ENCODE measurements at regions not wholly inside any gene's neighbourhood (a gene's known extent, or its start where the extent isn't known, plus 50 kb on each side); places are given as distances from the start of the nearest gene placed in this dataset.

- intact Hi-C loops (cut with DNase I): no loop called here
- DNase-seq (ENCODE audit: low spot score): peak; percentile 62
Observed at GRCh38 chr5:2177244-2177643, 294.5 kb upstream of the IRX4 start.

DNA sequence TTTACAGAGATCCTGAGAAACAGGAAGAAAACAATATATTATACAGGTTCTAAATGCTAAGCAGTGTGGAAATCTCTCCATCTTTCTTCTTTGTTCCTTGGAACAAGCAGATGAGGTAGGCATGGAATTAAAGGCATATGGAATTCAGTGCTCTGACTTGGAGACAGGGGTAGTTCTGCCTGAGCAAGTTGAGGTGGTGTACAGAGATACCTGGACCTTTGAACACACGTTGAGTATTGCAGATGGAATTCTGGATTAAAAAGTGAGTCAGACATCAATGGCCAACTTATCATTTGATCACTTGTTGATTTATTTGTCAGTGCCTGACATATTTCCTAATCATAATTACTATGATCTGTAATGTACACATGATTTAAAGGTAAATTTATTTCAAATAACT lies 293.9 kb upstream of the IRX4 start:
- no peak for DNase-seq (ENCODE audit: low spot score)
- intact Hi-C loops (cut with DNase I): no loop called here

DNA sequence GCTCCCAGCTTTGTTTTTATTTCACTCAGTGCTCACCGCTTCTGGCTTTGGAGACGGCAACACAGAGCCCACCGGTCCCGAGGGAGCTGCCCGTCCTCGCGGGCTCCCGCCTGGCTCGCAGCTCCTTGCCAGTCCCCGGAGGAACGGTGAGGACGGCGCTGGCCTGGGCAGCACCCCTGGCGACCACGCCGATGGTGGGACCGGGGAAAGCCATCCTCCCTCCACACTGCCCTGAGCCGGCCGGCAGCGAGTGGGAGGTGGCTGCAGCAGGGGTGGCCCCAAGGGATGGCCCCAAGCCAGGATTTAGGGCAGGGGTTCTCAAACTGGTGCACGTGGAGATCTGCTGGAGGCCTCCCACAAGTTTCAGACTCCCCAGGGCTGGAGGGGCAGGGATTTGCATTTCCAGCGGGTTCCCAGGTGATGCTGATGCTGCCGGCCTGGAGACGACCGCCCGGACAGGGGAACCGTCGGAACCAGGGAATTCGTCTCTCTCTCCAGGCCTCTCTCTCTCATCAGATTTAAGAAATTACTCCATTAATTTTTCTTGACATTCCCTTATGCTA lies 293.2 kb upstream of the IRX4 start:
- intact Hi-C loops (cut with DNase I): no loop called here
- peak; percentile 57 for DNase-seq (ENCODE audit: low spot score)

DNA sequence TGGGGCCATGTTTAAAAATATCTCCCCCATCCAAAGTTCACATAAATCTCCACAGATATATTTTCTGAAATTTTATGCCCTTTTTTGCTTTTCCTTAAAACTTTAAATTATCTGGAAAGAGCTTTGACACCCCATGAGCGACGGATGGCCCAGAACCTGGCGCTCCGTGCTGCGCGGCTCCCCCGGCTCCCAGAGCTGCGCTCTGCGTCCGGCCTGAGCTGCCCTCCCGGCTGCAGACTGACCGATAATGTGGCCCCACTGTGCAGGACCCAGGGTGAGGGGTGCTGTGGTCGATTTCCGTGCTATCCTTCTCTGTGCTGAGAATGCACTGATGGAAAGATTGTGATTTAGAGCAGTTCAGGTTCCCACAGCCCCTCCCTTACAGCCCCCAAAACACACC lies 292.3 kb upstream of the IRX4 start:
- intact Hi-C loops (cut with DNase I): no loop called here

GRCh38 chr5:2174538-2174937 lies 291.8 kb upstream of the IRX4 start:
- peak; percentile 35 for DNase-seq (ENCODE audit: low spot score)

More for the DNA sequence above, 292.3 kb upstream of the IRX4 start:
- peak; percentile 31 for DNase-seq (ENCODE audit: low spot score)

GRCh38 chr5:2173151-2173834 lies 290.6 kb upstream of the IRX4 start:
- intact Hi-C loops (cut with DNase I): no loop called here

More at GRCh38 chr5:2174538-2174937, 291.8 kb upstream of the IRX4 start:
- intact Hi-C loops (cut with DNase I): no loop called here

DNA sequence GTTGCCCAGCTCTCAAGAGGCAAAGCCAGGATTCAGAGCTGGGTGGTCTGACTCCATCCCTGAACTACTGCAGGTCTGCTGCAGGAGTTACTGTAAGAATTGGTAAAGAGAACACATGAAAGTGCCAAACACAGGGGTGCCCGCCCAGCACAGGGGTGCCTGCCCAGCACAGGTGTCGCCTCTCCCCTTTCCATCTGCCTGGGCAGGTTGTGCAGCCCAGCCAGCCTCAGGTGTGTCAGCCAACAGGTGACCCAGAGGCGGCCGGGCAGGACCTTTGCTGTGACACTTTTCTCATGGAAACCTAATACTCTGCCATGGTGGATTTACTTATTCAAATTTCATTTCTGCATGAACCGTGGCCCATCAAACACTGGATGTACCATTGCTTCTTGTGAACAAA lies 289.7 kb upstream of the IRX4 start:
- intact Hi-C loops (cut with DNase I): no loop called here
- peak; percentile 38 for DNase-seq (ENCODE audit: low spot score)

More at GRCh38 chr5:2173151-2173834, 290.6 kb upstream of the IRX4 start:
- DNase-seq (ENCODE audit: low spot score): peak; percentile 26

GRCh38 chr5:2170761-2171160 lies 288.0 kb upstream of the IRX4 start:
- peak; percentile 27 for DNase-seq (ENCODE audit: low spot score)

DNA sequence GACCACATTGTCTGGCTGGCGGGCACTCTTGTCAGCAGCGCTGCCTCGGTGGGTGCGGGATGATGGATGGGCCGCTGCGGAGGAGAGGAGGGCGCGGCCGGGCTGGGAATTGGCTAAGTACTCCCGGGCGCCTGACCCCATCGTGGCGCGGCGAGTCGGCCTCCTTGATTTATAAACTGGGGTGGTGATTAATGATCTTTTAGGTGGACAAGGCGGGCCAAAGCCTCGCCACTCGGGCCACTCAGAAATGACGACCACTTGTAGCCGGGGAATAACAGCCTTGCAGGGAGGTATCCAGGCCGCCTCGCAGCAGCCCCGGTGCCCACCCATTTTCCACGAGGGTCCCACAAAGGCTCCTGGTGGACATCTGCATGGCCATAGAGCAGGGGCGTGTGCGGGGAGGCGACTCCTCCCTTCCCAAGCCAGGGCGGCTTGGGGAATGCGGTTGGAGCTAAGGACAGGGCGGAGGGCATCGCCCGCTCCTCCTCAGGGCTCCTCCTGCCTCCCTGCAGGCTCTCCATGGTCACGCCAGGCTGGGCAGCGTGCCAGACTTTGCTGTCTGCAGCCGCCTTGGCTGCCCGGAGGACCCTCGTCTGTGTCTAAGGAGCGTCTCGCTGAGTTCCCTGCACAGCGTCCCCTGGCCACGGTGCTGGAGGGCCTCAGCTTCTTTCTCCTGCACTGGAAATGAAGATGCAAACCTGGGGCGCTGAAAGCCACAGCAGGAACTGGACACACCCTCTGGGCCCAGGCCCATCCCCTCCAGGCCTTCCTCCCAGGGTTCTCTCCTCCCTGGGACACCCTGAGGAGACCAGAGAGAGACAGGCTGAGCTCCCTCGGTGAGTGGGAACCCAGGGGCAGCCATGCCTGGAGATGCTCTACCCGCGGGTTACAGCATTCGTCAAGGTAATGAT lies 287.4 kb upstream of the IRX4 start:
- intact Hi-C loops (cut with DNase I): no loop called here
- DNase-seq (ENCODE audit: low spot score): peak; percentile 65

More at GRCh38 chr5:2170761-2171160, 288.0 kb upstream of the IRX4 start:
- intact Hi-C loops (cut with DNase I): no loop called here

DNA sequence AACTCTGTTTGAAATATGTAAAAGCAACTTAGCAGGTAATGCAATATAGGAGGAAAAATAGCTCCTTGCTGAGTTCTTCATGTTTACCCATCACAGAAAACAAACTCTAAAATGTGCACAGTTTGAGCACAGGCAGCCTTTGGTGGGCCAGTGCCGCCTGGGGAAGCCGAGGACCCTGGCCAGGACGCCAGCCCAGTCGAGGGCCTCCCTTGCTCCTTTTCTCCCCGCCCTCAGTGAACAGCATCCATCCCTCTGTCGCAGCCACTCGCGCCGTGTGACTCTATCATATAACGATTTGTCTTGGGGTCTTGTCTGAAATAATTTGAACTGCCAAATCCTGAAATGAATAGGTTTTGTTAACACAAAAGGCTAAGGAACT lies 286.7 kb upstream of the IRX4 start:
- DNase-seq (ENCODE audit: low spot score): peak; percentile 15

GRCh38 chr5:2168601-2169429 lies 286.1 kb upstream of the IRX4 start:
- no peak for DNase-seq (ENCODE audit: low spot score)
- intact Hi-C loops (cut with DNase I): no loop called here

More for the DNA sequence above, 286.7 kb upstream of the IRX4 start:
- intact Hi-C loops (cut with DNase I): no loop called here

DNA sequence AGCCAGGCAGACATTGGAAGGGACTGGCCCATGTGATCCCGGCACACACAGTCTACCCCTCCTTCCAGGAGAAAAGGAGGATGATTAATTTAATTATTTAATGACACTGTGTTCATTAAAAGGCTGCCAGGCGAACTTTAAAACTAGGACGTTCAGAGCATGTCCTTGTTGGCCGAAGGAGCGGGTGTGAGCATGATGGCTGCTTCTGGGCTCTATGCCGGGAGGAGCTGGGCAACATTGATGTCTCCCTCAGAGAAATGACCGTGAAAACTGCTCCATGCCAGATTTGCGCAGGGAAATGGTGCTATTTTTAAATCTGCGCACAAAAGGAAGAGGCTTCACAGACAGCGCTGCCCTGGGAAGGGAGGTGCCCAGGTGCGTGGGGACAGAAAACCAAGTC lies 284.9 kb upstream of the IRX4 start:
- intact Hi-C loops (cut with DNase I): no loop called here
- peak; percentile 19 for DNase-seq (ENCODE audit: low spot score)

GRCh38 chr5:2166979-2167377 lies 284.3 kb upstream of the IRX4 start:
- intact Hi-C loops (cut with DNase I): no loop called here
- DNase-seq (ENCODE audit: low spot score): peak; percentile 41

DNA sequence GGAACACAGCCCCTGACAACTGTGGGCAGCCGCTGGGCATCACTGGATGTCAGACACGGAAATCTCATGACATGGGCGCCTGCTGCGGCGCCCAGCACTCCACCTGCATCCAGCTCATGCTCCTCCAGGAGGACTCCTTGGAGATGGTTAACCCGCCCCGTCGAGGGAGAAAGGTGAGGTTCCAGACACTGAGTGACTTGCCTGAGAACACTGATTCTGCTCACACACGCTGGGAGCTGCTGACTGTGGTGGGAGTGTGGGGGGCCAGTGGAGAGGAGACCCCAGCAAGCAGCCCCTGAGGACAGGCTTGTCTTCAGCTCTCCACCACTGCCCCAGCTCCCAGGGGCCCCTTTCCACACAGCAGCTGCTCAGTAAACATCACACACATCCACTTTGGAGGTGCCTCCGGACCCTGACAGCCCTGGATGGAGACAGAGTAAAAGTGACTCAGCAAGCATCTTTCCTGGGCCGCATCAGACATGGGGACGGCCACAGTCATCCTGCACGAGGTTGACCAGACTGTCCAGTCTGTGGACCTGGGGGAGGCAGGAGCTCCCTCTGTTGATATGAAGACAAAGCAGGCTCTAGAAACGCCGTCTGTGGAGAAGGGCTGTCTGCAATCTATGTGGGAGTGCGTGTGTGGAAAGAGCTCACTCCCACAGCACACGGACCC lies 283.7 kb upstream of the IRX4 start:
- DNase-seq (ENCODE audit: low spot score): peak; percentile 65
- intact Hi-C loops (cut with DNase I): no loop called here

DNA sequence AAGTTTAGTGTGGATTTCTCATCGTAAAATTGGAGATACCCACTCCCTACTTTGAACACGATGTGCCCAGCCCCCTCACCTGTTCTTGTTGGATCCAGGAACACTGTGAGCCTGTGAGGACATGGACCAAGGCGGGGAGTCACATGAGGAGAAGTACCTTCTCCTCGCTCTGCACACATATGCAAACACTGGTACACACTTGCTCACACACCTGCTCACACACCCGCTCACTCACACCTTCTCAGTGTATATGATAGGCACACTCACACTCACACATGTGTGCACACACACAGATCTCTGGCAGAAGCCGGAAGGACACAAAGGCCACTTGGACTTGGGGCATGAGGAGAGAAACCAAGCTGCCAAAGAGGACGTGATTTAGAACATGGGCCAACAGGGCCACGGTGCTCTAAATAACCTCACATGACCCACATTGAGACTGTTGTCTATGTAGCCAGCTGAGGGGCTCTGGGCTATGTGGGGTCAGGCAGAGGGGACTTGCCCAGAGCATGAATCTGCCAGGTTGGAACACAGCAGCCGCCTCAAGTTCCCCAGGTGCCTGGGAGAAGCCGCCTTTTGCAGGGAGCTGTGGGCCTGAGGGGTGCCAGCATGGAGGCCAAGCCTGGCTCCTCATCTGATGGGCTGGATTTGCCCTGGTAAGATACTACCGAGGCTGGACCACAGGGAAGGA lies 283.0 kb upstream of the IRX4 start:
- intact Hi-C loops (cut with DNase I): no loop called here
- peak; percentile 72 for DNase-seq (ENCODE audit: low spot score)

- intact Hi-C loops (cut with DNase I): no loop called here
- peak; percentile 27 for DNase-seq (ENCODE audit: low spot score)
Observed at GRCh38 chr5:2165203-2165602, 282.5 kb upstream of the IRX4 start.

GRCh38 chr5:2164586-2164985 lies 281.9 kb upstream of the IRX4 start:
- peak; percentile 12 for DNase-seq (ENCODE audit: low spot score)
- intact Hi-C loops (cut with DNase I): no loop called here

- DNase-seq (ENCODE audit: low spot score): no peak
- intact Hi-C loops (cut with DNase I): no loop called here
Observed at GRCh38 chr5:2163940-2164490, 281.3 kb upstream of the IRX4 start.

Data from cardiac septum (tissue), 1 donor.